ENCODE measurements at regions not wholly inside any gene's neighbourhood (a gene's known extent, or its start where the extent isn't known, plus 50 kb on each side); places are given as distances from the start of the nearest gene placed in this dataset.

GRCh38 chr18:23398401-23398800 is 54.7 kb upstream of the RIOK3 start:
- TF ChIP-seq CTCF (IDR thresholded peaks at IDR 0.05) (no peak), POLR2A (IDR thresholded peaks at IDR 0.05; ENCODE audit: low read depth) (no peak), POLR2AphosphoS5 (IDR thresholded peaks at IDR 0.05) (no peak), EP300 (IDR thresholded peaks at IDR 0.05) (no peak)
